ENCODE measurements at regions not wholly inside any gene's neighbourhood (a gene's known extent, or its start where the extent isn't known, plus 50 kb on each side); places are given as distances from the start of the nearest gene placed in this dataset.

DNA sequence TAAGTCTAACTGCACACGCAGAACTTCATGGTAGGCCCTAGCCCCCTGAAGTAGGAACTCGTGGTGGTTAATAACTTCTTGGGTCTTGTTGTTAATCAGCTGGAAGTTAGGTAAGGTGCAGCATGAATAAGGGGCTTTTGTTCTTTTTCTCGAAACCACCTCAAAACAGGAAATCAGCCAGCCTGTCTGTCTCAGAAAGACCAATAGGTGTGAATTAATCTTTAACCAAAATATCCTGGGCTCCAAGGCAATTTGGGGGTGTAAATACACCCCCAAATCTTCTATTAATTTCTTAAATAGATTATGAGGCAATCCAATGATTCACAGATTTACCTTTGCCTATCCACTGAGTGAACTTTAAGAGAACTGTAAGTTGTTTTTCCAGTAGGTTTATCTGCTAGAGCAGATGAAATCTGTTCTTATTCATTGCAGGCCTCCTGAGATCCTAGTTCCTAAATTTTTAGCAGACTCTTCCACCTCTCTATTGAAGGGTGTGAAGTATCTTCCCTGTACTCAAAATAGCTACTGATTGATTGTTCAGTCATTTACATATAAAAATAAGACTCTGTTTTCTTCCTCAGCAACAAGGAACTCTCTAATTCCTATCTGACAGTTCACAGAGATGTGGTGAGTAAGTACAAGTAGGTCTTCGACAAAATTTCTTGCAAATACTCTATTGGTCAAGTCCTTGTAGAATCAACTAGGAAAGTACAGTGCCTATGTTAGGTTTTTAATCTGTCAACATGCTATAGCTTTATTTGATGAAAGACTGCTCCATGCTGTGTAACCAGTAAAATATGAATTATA lies 427.1 kb upstream of the NOX3 start:
- TF ChIP-seq, protein P1, sequence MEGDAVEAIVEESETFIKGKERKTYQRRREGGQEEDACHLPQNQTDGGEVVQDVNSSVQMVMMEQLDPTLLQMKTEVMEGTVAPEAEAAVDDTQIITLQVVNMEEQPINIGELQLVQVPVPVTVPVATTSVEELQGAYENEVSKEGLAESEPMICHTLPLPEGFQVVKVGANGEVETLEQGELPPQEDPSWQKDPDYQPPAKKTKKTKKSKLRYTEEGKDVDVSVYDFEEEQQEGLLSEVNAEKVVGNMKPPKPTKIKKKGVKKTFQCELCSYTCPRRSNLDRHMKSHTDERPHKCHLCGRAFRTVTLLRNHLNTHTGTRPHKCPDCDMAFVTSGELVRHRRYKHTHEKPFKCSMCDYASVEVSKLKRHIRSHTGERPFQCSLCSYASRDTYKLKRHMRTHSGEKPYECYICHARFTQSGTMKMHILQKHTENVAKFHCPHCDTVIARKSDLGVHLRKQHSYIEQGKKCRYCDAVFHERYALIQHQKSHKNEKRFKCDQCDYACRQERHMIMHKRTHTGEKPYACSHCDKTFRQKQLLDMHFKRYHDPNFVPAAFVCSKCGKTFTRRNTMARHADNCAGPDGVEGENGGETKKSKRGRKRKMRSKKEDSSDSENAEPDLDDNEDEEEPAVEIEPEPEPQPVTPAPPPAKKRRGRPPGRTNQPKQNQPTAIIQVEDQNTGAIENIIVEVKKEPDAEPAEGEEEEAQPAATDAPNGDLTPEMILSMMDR (IDR thresholded peaks at IDR 0.05): no peak
- TF ChIP-seq EZH2phosphoT487 (IDR thresholded peaks at IDR 0.05): no peak

All from neural progenitor cell (in vitro differentiated cells).